Embryonic facial prominence (tissue), 1 donor: ENCODE measurements at regions not wholly inside any gene's neighbourhood (a gene's known extent, or its start where the extent isn't known, plus 50 kb on each side); places are given as distances from the start of the nearest gene placed in this dataset.
"Not testable (repeated sequence)": the region's sequence is repeated elsewhere in the genome, so short reads cannot be mapped to it uniquely, and the experiment has no call there.

Experiments
- DNase-seq: peaks from one replicate; pipeline ENCODE4 v3.0.0-alpha.2; 2016; ENCODE audit errors: extremely low spot score

- DNase-seq, result not testable (repeated sequence)
Observed at GRCh38 chr5:2807244-2807643, 55.8 kb upstream of the IRX2 start.

- DNase-seq, result no peak
Observed at GRCh38 chr5:2806176-2806575, 54.7 kb upstream of the IRX2 start.

- no peak for DNase-seq
Observed at GRCh38 chr5:2805080-2805479, 53.6 kb upstream of the IRX2 start.

GRCh38 chr5:2803751-2804150 is 52.3 kb upstream of the IRX2 start:
- no peak for DNase-seq

- no peak for DNase-seq
Observed at GRCh38 chr5:2802693-2803365, 51.4 kb upstream of the IRX2 start.

- DNase-seq, result no peak
Observed at GRCh38 chr5:2801577-2802525, 50.4 kb upstream of the IRX2 start.
